NCI-H82 treated with DMSO at 0.1 percent for 48 hours (cell line): ENCODE measurements at regions not wholly inside any gene's neighbourhood (a gene's known extent, or its start where the extent isn't known, plus 50 kb on each side); places are given as distances from the start of the nearest gene placed in this dataset.
"Not testable (repeated sequence)": the region's sequence is repeated elsewhere in the genome, so short reads cannot be mapped to it uniquely, and the experiment has no call there.

Experiments used
- DNase-seq: peaks from one replicate; lab custom pipeline; 2025; ENCODE audit not compliant: unreplicated experiment; lab: John Stamatoyannopoulos, UW

- not testable (repeated sequence) for DNase-seq
Observed at GRCh38 chr3:75241226-75241962, 422.7 kb upstream of the FRG2C start.

GRCh38 chr3:75242012-75242735 is 422.0 kb upstream of the FRG2C start:
- DNase-seq: no peak

GRCh38 chr3:75248974-75249373 is 415.2 kb upstream of the FRG2C start:
- DNase-seq: no peak

GRCh38 chr3:75254685-75255084 is 409.4 kb upstream of the FRG2C start:
- no peak for DNase-seq

GRCh38 chr3:75258825-75259683 is 405.1 kb upstream of the FRG2C start:
- DNase-seq: not testable (repeated sequence)

- not testable (repeated sequence) for DNase-seq
Observed at GRCh38 chr3:75260975-75261374, 403.2 kb upstream of the FRG2C start.

GRCh38 chr3:75262661-75263060 is 401.5 kb upstream of the FRG2C start:
- no peak for DNase-seq

GRCh38 chr3:75265897-75266296 is 398.2 kb upstream of the FRG2C start:
- DNase-seq: no peak

GRCh38 chr3:75268576-75268975 is 395.6 kb upstream of the FRG2C start:
- DNase-seq: not testable (repeated sequence)

GRCh38 chr3:75272237-75272636 is 391.9 kb upstream of the FRG2C start:
- not testable (repeated sequence) for DNase-seq

GRCh38 chr3:75272691-75273090 is 391.4 kb upstream of the FRG2C start:
- no peak for DNase-seq

- not testable (repeated sequence) for DNase-seq
Observed at GRCh38 chr3:75285531-75286148, 378.5 kb upstream of the FRG2C start.

GRCh38 chr3:75288972-75289574 is 375.1 kb upstream of the FRG2C start:
- not testable (repeated sequence) for DNase-seq

GRCh38 chr3:75294124-75294523 is 370.0 kb upstream of the FRG2C start:
- peak; percentile 16 for DNase-seq

GRCh38 chr3:75295013-75295412 is 369.1 kb upstream of the FRG2C start:
- no peak for DNase-seq

GRCh38 chr3:75296858-75297257 is 367.3 kb upstream of the FRG2C start:
- DNase-seq: no peak

GRCh38 chr3:75300606-75301005 is 363.5 kb upstream of the FRG2C start:
- DNase-seq: no peak

GRCh38 chr3:75301050-75301449 is 363.1 kb upstream of the FRG2C start:
- not testable (repeated sequence) for DNase-seq

- no peak for DNase-seq
Observed at GRCh38 chr3:75303741-75304140, 360.4 kb upstream of the FRG2C start.

- no peak for DNase-seq
Observed at GRCh38 chr3:75305901-75306300, 358.2 kb upstream of the FRG2C start.

- DNase-seq: not testable (repeated sequence)
Observed at GRCh38 chr3:75311306-75311705, 352.8 kb upstream of the FRG2C start.
